Dendritic cell treated with granulocyte-macrophage colony-stimulating factor and Interleukin-4, amounts not matched to agents 40 ng/mL and 50 ng/mL, for 4 days (primary cell): ENCODE measurements at regions not wholly inside any gene's neighbourhood (a gene's known extent, or its start where the extent isn't known, plus 50 kb on each side); places are given as distances from the start of the nearest gene placed in this dataset.
"Not testable (repeated sequence)": the region's sequence is repeated elsewhere in the genome, so short reads cannot be mapped to it uniquely, and the experiment has no call there.

Experiments
- H3K27ac Mint-ChIP-seq: one replicate; pipeline ENCODE4 v1.8.0; 2022; ENCODE audit warnings: mild to moderate bottlenecking, mixed read lengths
- H3K27me3 Mint-ChIP-seq: one replicate; pipeline ENCODE4 v1.8.0; 2022; ENCODE audit warnings: mild to moderate bottlenecking, mixed read lengths
- H3K36me3 Mint-ChIP-seq: one replicate; pipeline ENCODE4 v1.8.0; 2022; ENCODE audit warnings: low read depth, mixed read lengths
- H3K4me1 Mint-ChIP-seq: one replicate; pipeline ENCODE4 v1.8.0; 2022; ENCODE audit warnings: low read depth, mixed read lengths
- H3K4me3 Mint-ChIP-seq: one replicate; pipeline ENCODE4 v1.8.0; 2022; ENCODE audit warnings: mild to moderate bottlenecking, moderate library complexity, mixed read lengths
- H3K9me3 Mint-ChIP-seq: one replicate; pipeline ENCODE4 v1.8.0; 2022; ENCODE audit warnings: mixed read lengths
- intact Hi-C: fragments of 100-400 bp; cut with micrococcal nuclease; formaldehyde crosslinking; loops from one replicate; pipeline ENCODE4 v1.15.0; 2022

- H3K27ac Mint-ChIP-seq, H3K36me3 Mint-ChIP-seq, H3K4me1 Mint-ChIP-seq, H3K27me3 Mint-ChIP-seq, intact Hi-C loops, H3K9me3 Mint-ChIP-seq, H3K4me3 Mint-ChIP-seq: not testable (repeated sequence)
Measured at GRCh38 chr6:74254147-74254546, 558.1 kb downstream of the CD109 start.

GRCh38 chr6:74253261-74253660 lies 557.3 kb downstream of the CD109 start:
- H3K27me3 Mint-ChIP-seq = no peaks in the 10 kb centered on the region

GRCh38 chr6:74250161-74250818 lies 554.3 kb downstream of the CD109 start:
- Mint-ChIP-seq H3K4me3 (no peak overlapping the region), H3K36me3 (no peaks in the 10 kb centered on the region), H3K4me1 (no peaks in the 10 kb centered on the region), H3K9me3 (no peaks in the 10 kb centered on the region), H3K27ac (no peak overlapping the region), H3K27me3 (no peaks in the 10 kb centered on the region)
- intact Hi-C loops = no loop called here

More at GRCh38 chr6:74253261-74253660, 557.3 kb downstream of the CD109 start:
- Mint-ChIP-seq H3K9me3 (no peaks in the 10 kb centered on the region), H3K27ac (no peak overlapping the region), H3K36me3 (no peaks in the 10 kb centered on the region), H3K4me3 (no peak overlapping the region), H3K4me1 (no peaks in the 10 kb centered on the region)
- intact Hi-C loops = no loop called here

- H3K4me1 Mint-ChIP-seq = no peaks in the 10 kb centered on the region
- H3K36me3 Mint-ChIP-seq = no peaks in the 10 kb centered on the region
- H3K9me3 Mint-ChIP-seq = peaks cover 2% of the 10 kb centered on the region
- intact Hi-C loops = no loop called here
- H3K27ac Mint-ChIP-seq = no peak overlapping the region
- no peak overlapping the region for H3K4me3 Mint-ChIP-seq
- H3K27me3 Mint-ChIP-seq = no peaks in the 10 kb centered on the region
Measured at GRCh38 chr6:74249658-74250057, 553.7 kb downstream of the CD109 start.

- H3K9me3 Mint-ChIP-seq = peaks cover 9% of the 10 kb centered on the region
- no peak overlapping the region for H3K4me3 Mint-ChIP-seq
- intact Hi-C loops = no loop called here
Measured at GRCh38 chr6:74248966-74249365, 553.0 kb downstream of the CD109 start.

GRCh38 chr6:74222768-74223333 lies 526.8 kb downstream of the CD109 start:
- H3K36me3 Mint-ChIP-seq = no peaks in the 10 kb centered on the region
- H3K27me3 Mint-ChIP-seq = no peaks in the 10 kb centered on the region
- H3K4me1 Mint-ChIP-seq = no peaks in the 10 kb centered on the region
- H3K27ac Mint-ChIP-seq = no peak overlapping the region
- H3K9me3 Mint-ChIP-seq = peaks cover 17% of the 10 kb centered on the region
- H3K4me3 Mint-ChIP-seq = no peak overlapping the region
- intact Hi-C loops = no loop called here

More at GRCh38 chr6:74248966-74249365, 553.0 kb downstream of the CD109 start:
- Mint-ChIP-seq H3K27me3 (no peaks in the 10 kb centered on the region), H3K36me3 (no peaks in the 10 kb centered on the region), H3K27ac (no peak overlapping the region), H3K4me1 (no peaks in the 10 kb centered on the region)

GRCh38 chr6:74213995-74214394 lies 518.0 kb downstream of the CD109 start:
- intact Hi-C loops = no loop called here
- Mint-ChIP-seq H3K9me3 (no peaks in the 10 kb centered on the region), H3K4me1 (no peaks in the 10 kb centered on the region), H3K4me3 (no peak overlapping the region), H3K27me3 (no peaks in the 10 kb centered on the region), H3K36me3 (no peaks in the 10 kb centered on the region), H3K27ac (no peak overlapping the region)

GRCh38 chr6:74208239-74208638 lies 512.2 kb downstream of the CD109 start:
- Mint-ChIP-seq H3K9me3 (peaks cover 26% of the 10 kb centered on the region), H3K36me3 (no peaks in the 10 kb centered on the region), H3K27me3 (no peaks in the 10 kb centered on the region), H3K27ac (no peak overlapping the region), H3K4me1 (no peaks in the 10 kb centered on the region), H3K4me3 (no peak overlapping the region)
- intact Hi-C loops = no loop called here

GRCh38 chr6:74199215-74199915 lies 503.4 kb downstream of the CD109 start:
- no peak overlapping the region for H3K27ac Mint-ChIP-seq
- no peaks in the 10 kb centered on the region for H3K36me3 Mint-ChIP-seq
- H3K9me3 Mint-ChIP-seq = peaks cover 9% of the 10 kb centered on the region
- no peaks in the 10 kb centered on the region for H3K4me1 Mint-ChIP-seq
- no peak overlapping the region for H3K4me3 Mint-ChIP-seq
- no peaks in the 10 kb centered on the region for H3K27me3 Mint-ChIP-seq
- intact Hi-C loops = no loop called here

GRCh38 chr6:74197310-74197709 lies 501.3 kb downstream of the CD109 start:
- Mint-ChIP-seq H3K27me3 (no peaks in the 10 kb centered on the region), H3K4me3 (no peak overlapping the region), H3K9me3 (no peaks in the 10 kb centered on the region), H3K4me1 (no peaks in the 10 kb centered on the region), H3K27ac (no peak overlapping the region), H3K36me3 (no peaks in the 10 kb centered on the region)
- intact Hi-C loops = no loop called here

GRCh38 chr6:74187811-74188210 lies 491.8 kb downstream of the CD109 start:
- intact Hi-C loops = no loop called here
- Mint-ChIP-seq H3K36me3 (no peaks in the 10 kb centered on the region), H3K4me3 (no peak overlapping the region)

GRCh38 chr6:74182992-74183391 lies 487.0 kb downstream of the CD109 start:
- no peaks in the 10 kb centered on the region for H3K36me3 Mint-ChIP-seq
- intact Hi-C loops = no loop called here

More at GRCh38 chr6:74187811-74188210, 491.8 kb downstream of the CD109 start:
- H3K27ac Mint-ChIP-seq = no peak overlapping the region
- H3K27me3 Mint-ChIP-seq = no peaks in the 10 kb centered on the region
- H3K4me1 Mint-ChIP-seq = no peaks in the 10 kb centered on the region
- no peaks in the 10 kb centered on the region for H3K9me3 Mint-ChIP-seq

GRCh38 chr6:74181471-74181870 lies 485.5 kb downstream of the CD109 start:
- H3K27me3 Mint-ChIP-seq = no peaks in the 10 kb centered on the region
- intact Hi-C loops = no loop called here
- H3K4me1 Mint-ChIP-seq = no peaks in the 10 kb centered on the region
- H3K4me3 Mint-ChIP-seq = no peak overlapping the region
- H3K9me3 Mint-ChIP-seq = no peaks in the 10 kb centered on the region
- H3K27ac Mint-ChIP-seq = no peak overlapping the region
- H3K36me3 Mint-ChIP-seq = no peaks in the 10 kb centered on the region

More at GRCh38 chr6:74182992-74183391, 487.0 kb downstream of the CD109 start:
- Mint-ChIP-seq H3K27me3 (no peaks in the 10 kb centered on the region), H3K27ac (no peak overlapping the region), H3K4me1 (no peaks in the 10 kb centered on the region), H3K4me3 (no peak overlapping the region), H3K9me3 (no peaks in the 10 kb centered on the region)

- no peaks in the 10 kb centered on the region for H3K36me3 Mint-ChIP-seq
- H3K9me3 Mint-ChIP-seq = no peaks in the 10 kb centered on the region
- H3K27me3 Mint-ChIP-seq = no peaks in the 10 kb centered on the region
- no peak overlapping the region for H3K4me3 Mint-ChIP-seq
- no peak overlapping the region for H3K27ac Mint-ChIP-seq
- intact Hi-C loops = no loop called here
- H3K4me1 Mint-ChIP-seq = no peaks in the 10 kb centered on the region
Measured at GRCh38 chr6:74177506-74177905, 481.5 kb downstream of the CD109 start.
